ENCODE measurements at regions not wholly inside any gene's neighbourhood (a gene's known extent, or its start where the extent isn't known, plus 50 kb on each side); places are given as distances from the start of the nearest gene placed in this dataset.

- 31% methylated on average over 7 of the region's 7 CpGs for WGBS (ENCODE audit: missing lambda C conversion rate)
- no peaks in the 10 kb centered on the region for H3K9me3 ChIP-seq
- ChIA-PET POLR2A (no interaction called here), CTCF (no interaction called here)
- no peak overlapping the region for H3K27ac ChIP-seq
- H3K4me2 ChIP-seq = no peak overlapping the region
- no peak for DNase-seq (ENCODE audit: low read depth in 1 of 2, low spot score in 1 of 2)
- TF ChIP-seq ZC3H11A (IDR thresholded peaks at IDR 0.05) (no peak), SREBF2 (IDR thresholded peaks at IDR 0.05) (no peak), MYC (IDR thresholded peaks at IDR 0.05; ENCODE audit: borderline replicate concordance, low read length) (no peak), MAX (IDR thresholded peaks at IDR 0.05) (no peak), CBX2 (IDR thresholded peaks at IDR 0.05; ENCODE audit: borderline replicate concordance, low read depth) (no peak), RCOR1 (IDR thresholded peaks at IDR 0.05; ENCODE audit: low read depth, low read length) (no peak), RAD21 (conservative IDR thresholded peaks at IDR 0.05 in 1 of 2, IDR thresholded peaks at IDR 0.05 in 1 of 2) (no peak), HOXA7 (CRISPR knock-in tag; IDR thresholded peaks at IDR 0.05) (no peak), EHF (CRISPR knock-in tag; IDR thresholded peaks at IDR 0.05) (no peak), USF2 (IDR thresholded peaks at IDR 0.05) (no peak), BCL3 (IDR thresholded peaks at IDR 0.05) (no peak), HES2 (IDR thresholded peaks at IDR 0.05) (no peak), TP53 (CRISPR knock-in tag; IDR thresholded peaks at IDR 0.05) (no peak), FOSB (CRISPR knock-in tag; IDR thresholded peaks at IDR 0.05) (no peak), KDM1A (IDR thresholded peaks at IDR 0.05; ENCODE audit: low read depth) (no peak), ZSCAN20 (CRISPR knock-in tag; IDR thresholded peaks at IDR 0.05) (no peak), FOXS1 (CRISPR knock-in tag; IDR thresholded peaks at IDR 0.05) (no peak), ESRRA (IDR thresholded peaks at IDR 0.05; ENCODE audit: borderline replicate concordance, low read length) (no peak), EHMT2 (IDR thresholded peaks at IDR 0.05; ENCODE audit: low read depth) (no peak), ELK1 (IDR thresholded peaks at IDR 0.05; ENCODE audit: low read depth, low read length) (no peak)
- H3K4me1 ChIP-seq = no peaks in the 10 kb centered on the region
- ATAC-seq = no peak
- FAIRE-seq = no peak
- H3K4me3 ChIP-seq = no peak overlapping the region
These were observed 64.2 kb upstream of the MYLIP start for GRCh38 chr6:16064671-16065072.

GRCh38 chr6:16063580-16063979, 65.3 kb upstream of the MYLIP start:
- H3K27ac ChIP-seq = no peak overlapping the region
- H3K9me3 ChIP-seq = no peaks in the 10 kb centered on the region
- FAIRE-seq = no peak
- no peak overlapping the region for H3K4me3 ChIP-seq
- H3K4me2 ChIP-seq = no peak overlapping the region
- WGBS (ENCODE audit: missing lambda C conversion rate) = 0% methylated on average over 1 of the region's 1 CpG
- ChIA-PET POLR2A (no interaction called here), CTCF (no interaction called here)
- no peaks in the 10 kb centered on the region for H3K4me1 ChIP-seq
- TF ChIP-seq POLR2AphosphoS2 (conservative IDR thresholded peaks at IDR 0.05; ENCODE audit: low read length) = no peak
- TF ChIP-seq MAFK (IDR thresholded peaks at IDR 0.05; ENCODE audit: partially characterized antibody) = no peak
- TF ChIP-seq EP300 (IDR thresholded peaks at IDR 0.05) = no peak
- TF ChIP-seq CBX2 (IDR thresholded peaks at IDR 0.05; ENCODE audit: borderline replicate concordance, low read depth) = no peak
- TF ChIP-seq CEBPB (IDR thresholded peaks at IDR 0.05) = no peak
- TF ChIP-seq PHF8 (IDR thresholded peaks at IDR 0.05; ENCODE audit: borderline replicate concordance, low read depth) = no peak
- no peak for DNase-seq (ENCODE audit: low read depth in 1 of 2, low spot score in 1 of 2)
- ATAC-seq = no peak

Measured in A549 (cell line).